ENCODE measurements at regions not wholly inside any gene's neighbourhood (a gene's known extent, or its start where the extent isn't known, plus 50 kb on each side); places are given as distances from the start of the nearest gene placed in this dataset.

DNA sequence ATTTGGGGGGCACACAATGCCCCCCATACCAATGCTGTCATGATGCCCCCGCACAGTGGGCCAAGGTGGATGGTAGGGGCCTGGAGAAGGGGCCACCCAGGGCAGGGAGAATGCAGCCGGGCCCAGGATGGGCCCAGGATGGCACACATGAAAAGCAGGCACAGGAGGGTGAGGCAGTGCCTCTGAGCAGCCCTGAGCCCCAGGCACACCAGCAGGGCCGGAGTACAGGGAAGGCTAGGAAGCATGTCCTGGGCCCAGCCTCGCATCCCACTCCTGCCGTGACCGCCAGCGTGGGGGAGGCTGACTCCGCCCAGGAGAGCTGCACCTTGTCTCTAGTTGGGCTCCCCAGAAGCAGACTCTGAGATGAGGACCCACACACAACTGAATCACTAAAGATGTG is 59.3 kb upstream of the TMEM72 start:
- TF ChIP-seq, protein P1, sequence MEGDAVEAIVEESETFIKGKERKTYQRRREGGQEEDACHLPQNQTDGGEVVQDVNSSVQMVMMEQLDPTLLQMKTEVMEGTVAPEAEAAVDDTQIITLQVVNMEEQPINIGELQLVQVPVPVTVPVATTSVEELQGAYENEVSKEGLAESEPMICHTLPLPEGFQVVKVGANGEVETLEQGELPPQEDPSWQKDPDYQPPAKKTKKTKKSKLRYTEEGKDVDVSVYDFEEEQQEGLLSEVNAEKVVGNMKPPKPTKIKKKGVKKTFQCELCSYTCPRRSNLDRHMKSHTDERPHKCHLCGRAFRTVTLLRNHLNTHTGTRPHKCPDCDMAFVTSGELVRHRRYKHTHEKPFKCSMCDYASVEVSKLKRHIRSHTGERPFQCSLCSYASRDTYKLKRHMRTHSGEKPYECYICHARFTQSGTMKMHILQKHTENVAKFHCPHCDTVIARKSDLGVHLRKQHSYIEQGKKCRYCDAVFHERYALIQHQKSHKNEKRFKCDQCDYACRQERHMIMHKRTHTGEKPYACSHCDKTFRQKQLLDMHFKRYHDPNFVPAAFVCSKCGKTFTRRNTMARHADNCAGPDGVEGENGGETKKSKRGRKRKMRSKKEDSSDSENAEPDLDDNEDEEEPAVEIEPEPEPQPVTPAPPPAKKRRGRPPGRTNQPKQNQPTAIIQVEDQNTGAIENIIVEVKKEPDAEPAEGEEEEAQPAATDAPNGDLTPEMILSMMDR (IDR thresholded peaks at IDR 0.05; ENCODE audit: low read depth, low read length) = no peak
- no peak for DNase-seq (ENCODE audit: low read depth in 2 of 2)
- no peak overlapping the region for H3K4me3 ChIP-seq (replicated peaks in 1 of 2; ENCODE audit: low read depth in 2 of 2, low read length in 2 of 2)

DNA sequence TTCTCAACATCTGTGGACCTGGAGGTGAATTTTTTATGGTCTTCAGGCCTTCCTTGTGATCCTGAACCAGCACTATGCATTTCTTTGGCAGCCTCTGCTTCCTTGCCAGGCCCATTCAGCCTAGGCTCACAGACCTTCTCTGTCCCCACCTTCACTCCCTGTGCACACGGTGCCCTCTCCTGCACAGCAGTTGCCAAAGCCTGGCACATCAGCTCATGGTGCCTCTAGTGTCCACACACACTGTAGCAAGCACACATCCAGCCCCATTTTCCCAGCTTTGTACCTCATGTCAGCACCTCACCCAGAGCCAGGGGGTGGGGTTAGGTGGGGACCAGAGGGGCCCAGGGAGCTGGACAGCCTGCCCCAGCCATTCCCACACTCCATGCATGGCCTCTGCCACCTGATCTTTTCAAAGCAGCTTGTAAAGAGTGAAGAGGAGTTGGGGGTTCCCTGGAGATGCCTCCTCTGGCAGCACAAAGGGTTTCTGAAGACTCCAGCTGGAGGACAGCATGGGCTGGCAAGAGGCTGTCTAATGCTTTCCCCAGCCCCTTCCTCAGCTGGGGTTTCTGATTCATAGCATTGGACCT is 57.9 kb upstream of the TMEM72 start:
- DNase-seq (ENCODE audit: low read depth in 2 of 2) = peak; percentile 63 to 74
- TF ChIP-seq, protein P1 (IDR thresholded peaks at IDR 0.05; ENCODE audit: low read depth, low read length) = peak; percentile 59
- no peak overlapping the region for H3K4me3 ChIP-seq (replicated peaks in 1 of 2; ENCODE audit: low read depth in 2 of 2, low read length in 2 of 2)

DNA sequence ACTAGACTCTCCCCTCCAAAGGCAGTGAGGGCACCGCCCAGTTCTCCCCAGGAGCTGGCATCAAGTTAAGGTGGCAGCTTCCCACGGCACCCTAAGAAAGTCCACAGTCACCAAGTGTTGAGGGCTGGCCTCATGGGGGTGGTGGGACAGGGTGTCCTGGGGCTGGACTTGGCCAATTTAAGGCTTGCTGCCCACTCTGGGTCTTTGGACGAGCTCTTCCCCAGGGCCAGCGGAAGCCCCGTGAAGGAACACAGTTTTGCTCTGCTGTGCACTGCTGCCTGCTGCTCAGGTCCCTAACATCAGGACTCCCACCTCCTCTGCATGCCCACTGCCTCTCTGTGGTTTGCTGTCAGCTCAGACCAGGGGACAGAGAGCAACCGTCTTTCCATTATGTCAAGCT is 57.3 kb upstream of the TMEM72 start:
- DNase-seq (ENCODE audit: low read depth in 2 of 2) = no peak
- no peak overlapping the region for H3K4me3 ChIP-seq (replicated peaks in 1 of 2; ENCODE audit: low read depth in 2 of 2, low read length in 2 of 2)
- TF ChIP-seq, protein P1 (IDR thresholded peaks at IDR 0.05; ENCODE audit: low read depth, low read length) = no peak

DNA sequence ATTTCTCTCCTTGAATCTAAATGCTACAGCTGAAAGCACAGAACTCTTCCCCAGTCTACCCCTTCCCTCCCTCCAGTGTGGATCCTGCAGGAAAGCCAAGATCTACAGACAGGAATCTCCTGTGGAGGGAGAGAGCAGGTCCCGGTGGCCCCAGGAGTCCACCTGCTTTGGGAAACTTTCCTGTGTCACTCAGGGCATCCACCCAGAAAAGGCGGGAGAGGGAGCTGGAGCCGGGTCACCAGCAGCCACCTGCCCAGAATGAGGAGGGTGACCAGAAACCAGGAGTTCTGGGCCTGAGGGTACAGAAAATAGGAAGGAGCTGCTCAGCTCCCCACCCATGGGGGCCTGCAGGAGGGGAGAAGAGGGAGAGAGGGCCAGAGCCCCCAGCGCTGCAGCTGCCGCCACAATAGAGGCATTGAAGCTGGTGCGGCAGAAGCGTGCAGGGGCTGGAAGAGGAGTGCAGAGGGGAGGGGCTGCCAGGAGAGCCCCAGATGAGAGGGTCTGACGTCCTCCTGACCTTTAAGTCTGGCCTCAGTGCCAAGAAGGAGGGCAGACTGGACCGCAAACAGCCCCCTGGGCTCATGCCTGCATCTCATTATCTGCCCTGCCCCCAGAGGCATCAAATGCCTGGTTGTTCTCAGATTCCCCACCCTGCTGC is 56.3 kb upstream of the TMEM72 start:
- H3K4me3 ChIP-seq (replicated peaks in 1 of 2; ENCODE audit: low read depth in 2 of 2, low read length in 2 of 2) = no peak overlapping the region
- no peak for DNase-seq (ENCODE audit: low read depth in 2 of 2)
- TF ChIP-seq, protein P1 (IDR thresholded peaks at IDR 0.05; ENCODE audit: low read depth, low read length) = no peak

DNA sequence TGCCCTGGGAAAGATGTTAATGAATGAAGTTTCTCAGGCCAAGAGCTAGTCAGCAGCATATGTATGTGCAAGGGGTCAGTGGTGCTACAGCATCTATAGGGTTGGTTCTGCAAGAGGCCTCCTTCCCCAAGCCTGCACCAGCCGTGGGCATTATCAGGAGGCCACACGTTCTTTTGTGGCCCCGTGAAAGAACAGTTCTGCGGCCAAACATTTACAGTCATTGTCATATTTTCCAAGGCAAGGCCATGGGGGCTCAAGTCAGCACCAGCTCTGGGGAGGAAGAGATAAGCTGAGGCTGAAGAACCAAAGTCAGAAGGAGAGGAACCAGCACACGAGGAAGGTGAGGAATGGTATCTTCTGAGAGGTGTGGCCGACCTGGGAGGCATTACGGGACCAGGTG is 54.4 kb upstream of the TMEM72 start:
- no peak for DNase-seq (ENCODE audit: low read depth in 2 of 2)
- H3K4me3 ChIP-seq (replicated peaks in 1 of 2; ENCODE audit: low read depth in 2 of 2, low read length in 2 of 2) = no peak overlapping the region
- TF ChIP-seq, protein P1 (IDR thresholded peaks at IDR 0.05; ENCODE audit: low read depth, low read length) = no peak

DNA sequence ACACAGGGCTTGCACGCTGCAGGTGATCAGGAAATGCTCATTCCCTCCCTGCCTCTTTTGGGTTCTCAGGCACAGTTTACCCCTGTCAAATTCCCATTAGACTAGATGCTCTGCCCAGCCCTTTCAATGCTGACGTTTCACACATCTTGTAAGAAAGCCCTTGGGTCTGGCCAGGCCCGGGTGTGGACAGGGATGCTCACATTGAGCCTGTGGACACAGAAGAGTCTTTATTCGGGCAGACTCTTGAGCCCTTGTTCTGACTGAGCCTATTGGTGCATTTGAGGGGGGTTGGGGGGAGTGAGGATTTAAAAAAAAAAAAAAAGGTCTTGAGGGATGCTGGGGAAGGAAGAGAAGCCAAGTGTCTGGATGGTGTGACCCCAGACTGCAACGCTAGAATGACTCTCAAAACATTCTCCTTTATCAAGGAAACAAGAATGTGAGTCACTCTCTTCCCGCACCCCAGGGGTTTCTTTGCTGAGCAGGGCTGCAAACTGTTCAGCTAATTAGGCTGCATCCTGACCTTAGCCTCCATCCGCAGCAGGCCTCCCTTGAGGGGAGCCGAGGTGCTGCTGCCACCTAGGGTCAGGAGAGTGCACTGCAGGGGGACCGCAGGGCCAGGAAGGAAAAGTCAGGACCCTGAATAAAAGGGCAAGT is 53.6 kb upstream of the TMEM72 start:
- H3K4me3 ChIP-seq (replicated peaks in 1 of 2; ENCODE audit: low read depth in 2 of 2, low read length in 2 of 2) = no peak overlapping the region
- TF ChIP-seq, protein P1 (IDR thresholded peaks at IDR 0.05; ENCODE audit: low read depth, low read length) = peak; percentile 99
- peak; percentile 88 to 95 for DNase-seq (ENCODE audit: low read depth in 2 of 2)
